Endothelial cell (in vitro differentiated cells): ENCODE measurements at regions not wholly inside any gene's neighbourhood (a gene's known extent, or its start where the extent isn't known, plus 50 kb on each side); places are given as distances from the start of the nearest gene placed in this dataset.

Experiments used
- DNase-seq: peaks from one replicate; pipeline ENCODE4 v3.0.0; 2021; ENCODE audit warnings: low spot score
- H3K27ac Mint-ChIP-seq: one replicate; pipeline ENCODE4 v1.8.0; 2021; ENCODE audit warnings: mixed read lengths, inconsistent platforms; ENCODE audit not compliant: unreplicated experiment
- H3K27me3 Mint-ChIP-seq: one replicate; pipeline ENCODE4 v1.8.0; 2021; ENCODE audit warnings: mild to moderate bottlenecking, moderate library complexity, mixed read lengths, inconsistent platforms; ENCODE audit not compliant: unreplicated experiment
- H3K36me3 Mint-ChIP-seq: one replicate; pipeline ENCODE4 v1.8.0; 2021; ENCODE audit warnings: mild to moderate bottlenecking, low read depth, mixed read lengths, inconsistent platforms; ENCODE audit not compliant: unreplicated experiment
- H3K4me1 Mint-ChIP-seq: one replicate; pipeline ENCODE4 v1.8.0; 2021; ENCODE audit warnings: mild to moderate bottlenecking, mixed read lengths, inconsistent platforms; ENCODE audit not compliant: unreplicated experiment
- H3K4me3 Mint-ChIP-seq: one replicate; pipeline ENCODE4 v1.8.0; 2021; ENCODE audit warnings: mild to moderate bottlenecking, mixed read lengths, inconsistent platforms; ENCODE audit not compliant: unreplicated experiment
- H3K9me3 Mint-ChIP-seq: one replicate; pipeline ENCODE4 v1.8.0; 2021; ENCODE audit warnings: mixed read lengths, inconsistent platforms; ENCODE audit not compliant: unreplicated experiment
- TF ChIP-seq, protein P1 (sequence below): fragments of 200-600 bp; sonication (generic); IDR thresholded peaks from one replicate; pipeline ENCODE4 v1.5.0; 2021; ENCODE audit warnings: antibody characterized with exemption; ENCODE audit not compliant: unreplicated experiment

DNA sequence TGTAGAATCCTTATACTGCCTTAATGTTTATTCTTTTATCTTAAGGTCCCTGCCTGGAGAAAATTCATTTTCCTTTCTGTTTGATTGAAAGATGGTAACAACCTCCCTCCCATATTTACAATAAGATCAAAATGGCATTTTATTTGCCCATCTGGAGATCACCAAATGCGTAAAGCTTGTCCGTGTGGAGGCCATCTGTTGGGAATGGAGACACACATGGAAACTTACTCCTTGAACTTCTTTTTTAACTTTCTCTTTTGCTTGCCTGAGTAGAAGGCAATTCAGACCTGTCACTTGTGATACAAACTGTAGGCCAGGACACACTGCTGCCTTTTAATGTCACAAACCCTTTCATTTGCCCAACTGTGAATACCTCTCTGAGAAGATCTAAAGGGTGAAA, 144.8 kb upstream of the CEP162 start:
- Mint-ChIP-seq H3K9me3 (no peaks in the 10 kb centered on the region), H3K36me3 (no peaks in the 10 kb centered on the region), H3K4me3 (no peak overlapping the region), H3K27ac (no peak overlapping the region), H3K4me1 (no peaks in the 10 kb centered on the region), H3K27me3 (no peaks in the 10 kb centered on the region)
- TF ChIP-seq, protein P1, sequence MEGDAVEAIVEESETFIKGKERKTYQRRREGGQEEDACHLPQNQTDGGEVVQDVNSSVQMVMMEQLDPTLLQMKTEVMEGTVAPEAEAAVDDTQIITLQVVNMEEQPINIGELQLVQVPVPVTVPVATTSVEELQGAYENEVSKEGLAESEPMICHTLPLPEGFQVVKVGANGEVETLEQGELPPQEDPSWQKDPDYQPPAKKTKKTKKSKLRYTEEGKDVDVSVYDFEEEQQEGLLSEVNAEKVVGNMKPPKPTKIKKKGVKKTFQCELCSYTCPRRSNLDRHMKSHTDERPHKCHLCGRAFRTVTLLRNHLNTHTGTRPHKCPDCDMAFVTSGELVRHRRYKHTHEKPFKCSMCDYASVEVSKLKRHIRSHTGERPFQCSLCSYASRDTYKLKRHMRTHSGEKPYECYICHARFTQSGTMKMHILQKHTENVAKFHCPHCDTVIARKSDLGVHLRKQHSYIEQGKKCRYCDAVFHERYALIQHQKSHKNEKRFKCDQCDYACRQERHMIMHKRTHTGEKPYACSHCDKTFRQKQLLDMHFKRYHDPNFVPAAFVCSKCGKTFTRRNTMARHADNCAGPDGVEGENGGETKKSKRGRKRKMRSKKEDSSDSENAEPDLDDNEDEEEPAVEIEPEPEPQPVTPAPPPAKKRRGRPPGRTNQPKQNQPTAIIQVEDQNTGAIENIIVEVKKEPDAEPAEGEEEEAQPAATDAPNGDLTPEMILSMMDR = no peak
- no peak for DNase-seq

DNA sequence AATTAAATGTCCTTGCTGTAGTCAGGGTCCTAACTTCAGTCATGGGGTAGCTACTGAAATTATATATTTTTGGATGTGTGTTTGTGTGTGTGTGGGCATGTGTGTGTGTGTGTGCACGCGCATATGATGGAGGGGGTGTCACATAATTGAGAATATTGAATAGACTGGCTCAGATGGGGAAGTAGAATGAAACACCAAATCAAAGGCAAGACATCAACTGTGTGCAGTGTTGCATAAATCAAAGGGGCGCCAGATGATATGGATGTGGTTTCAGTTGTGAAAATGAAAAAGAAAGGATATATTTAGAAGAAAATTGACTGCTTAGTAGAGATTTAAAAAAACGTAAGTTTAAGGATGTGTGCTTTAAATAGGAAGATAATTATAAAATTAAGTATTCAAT, 144.2 kb upstream of the CEP162 start:
- H3K36me3 Mint-ChIP-seq = no peaks in the 10 kb centered on the region
- no peak overlapping the region for H3K27ac Mint-ChIP-seq
- no peaks in the 10 kb centered on the region for H3K4me1 Mint-ChIP-seq
- TF ChIP-seq, protein P1 = no peak
- H3K4me3 Mint-ChIP-seq = no peak overlapping the region
- no peak for DNase-seq
- H3K9me3 Mint-ChIP-seq = no peaks in the 10 kb centered on the region
- no peaks in the 10 kb centered on the region for H3K27me3 Mint-ChIP-seq

DNA sequence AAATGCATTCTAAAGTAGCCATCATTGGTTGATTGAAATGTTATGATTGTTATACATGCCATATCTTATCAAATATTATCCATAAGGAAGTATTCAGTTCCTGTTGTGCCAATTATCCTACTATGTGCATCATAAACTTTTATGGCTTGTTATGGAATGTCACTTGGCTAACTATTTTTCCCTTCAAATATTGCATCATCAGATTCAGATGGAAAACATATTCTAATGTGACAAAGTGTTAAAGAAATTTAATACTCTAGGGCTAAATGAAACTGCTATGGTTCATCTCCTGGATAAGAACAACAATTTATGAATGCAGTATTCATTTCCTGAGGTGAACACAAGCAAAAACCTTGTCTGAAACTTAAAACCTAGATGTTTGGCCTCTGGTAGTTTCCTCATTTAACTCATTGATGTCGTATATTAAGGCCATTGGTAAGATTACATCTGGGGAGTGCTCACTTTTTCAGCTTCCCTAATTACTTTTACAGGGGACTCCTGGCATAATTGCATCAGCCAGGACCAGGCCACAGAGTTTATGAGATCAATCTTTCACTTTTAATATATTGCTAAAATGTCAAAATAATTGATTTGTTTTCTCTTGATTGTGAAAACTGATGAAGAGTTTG, 134.9 kb upstream of the CEP162 start:
- H3K27me3 Mint-ChIP-seq = no peaks in the 10 kb centered on the region
- no peak overlapping the region for H3K27ac Mint-ChIP-seq
- H3K36me3 Mint-ChIP-seq = no peaks in the 10 kb centered on the region
- H3K9me3 Mint-ChIP-seq = no peaks in the 10 kb centered on the region
- no peak overlapping the region for H3K4me3 Mint-ChIP-seq
- DNase-seq = no peak
- H3K4me1 Mint-ChIP-seq = no peaks in the 10 kb centered on the region
- TF ChIP-seq, protein P1 = no peak

DNA sequence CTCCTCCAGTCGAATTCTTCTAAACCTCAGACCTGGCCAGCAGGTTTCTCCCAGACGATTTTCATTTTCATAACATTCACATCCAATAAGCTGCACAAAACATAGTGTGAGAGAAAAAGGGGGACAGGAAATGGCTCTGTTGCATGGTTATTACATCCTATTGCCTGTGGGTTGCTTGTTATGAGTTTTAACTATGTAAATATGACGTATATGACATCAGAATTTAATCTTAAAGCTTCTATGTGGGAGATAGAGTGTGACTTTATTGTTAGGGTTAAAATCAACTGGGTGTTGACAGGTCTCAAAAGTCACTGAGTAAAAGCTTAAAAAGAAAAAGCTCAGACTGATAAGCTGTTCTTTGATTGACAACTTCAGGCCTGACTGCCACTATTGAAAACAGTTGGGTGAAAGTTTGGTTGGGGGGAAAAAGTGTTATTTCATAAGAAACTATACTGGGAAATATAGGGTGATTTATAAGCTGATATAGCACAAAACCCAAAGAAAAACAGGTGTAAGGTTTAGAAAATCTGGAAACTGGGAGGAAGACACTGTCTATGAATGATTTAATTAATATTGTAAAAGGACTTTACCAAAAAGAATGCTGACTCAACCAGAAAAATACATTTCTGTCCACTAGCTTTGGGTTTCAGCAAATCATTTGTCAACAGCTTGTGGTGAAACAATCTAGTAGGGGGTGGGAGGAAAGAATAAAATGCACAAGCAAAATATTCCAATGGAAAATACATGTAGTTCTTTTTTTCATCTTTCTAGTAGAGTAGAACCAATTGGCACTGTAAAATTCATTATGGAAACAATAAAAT, 134.1 kb upstream of the CEP162 start:
- H3K36me3 Mint-ChIP-seq = no peaks in the 10 kb centered on the region
- DNase-seq = no peak
- H3K4me1 Mint-ChIP-seq = no peaks in the 10 kb centered on the region
- TF ChIP-seq, protein P1 = no peak
- no peak overlapping the region for H3K4me3 Mint-ChIP-seq
- H3K27ac Mint-ChIP-seq = no peak overlapping the region
- no peaks in the 10 kb centered on the region for H3K27me3 Mint-ChIP-seq
- no peaks in the 10 kb centered on the region for H3K9me3 Mint-ChIP-seq

DNA sequence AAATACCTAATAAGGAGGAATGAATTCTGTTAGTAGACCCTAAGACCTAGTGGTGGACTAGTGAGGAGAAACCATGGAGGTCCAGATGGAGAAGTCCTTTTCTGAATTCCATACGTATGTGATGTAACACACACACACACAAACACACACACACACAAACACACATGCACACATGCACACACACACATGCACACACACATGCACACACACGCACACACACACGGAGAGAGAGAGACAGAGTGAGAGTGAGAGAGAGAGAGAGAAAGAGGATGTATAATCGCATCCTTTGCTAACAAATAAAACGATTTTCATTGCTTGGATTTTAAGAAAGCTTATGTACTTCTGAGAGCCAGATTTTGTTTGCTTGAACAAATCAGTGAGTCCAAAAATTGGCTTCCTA, 132.6 kb upstream of the CEP162 start:
- Mint-ChIP-seq H3K4me1 (no peaks in the 10 kb centered on the region), H3K27ac (no peak overlapping the region), H3K36me3 (no peaks in the 10 kb centered on the region), H3K27me3 (no peaks in the 10 kb centered on the region), H3K4me3 (no peak overlapping the region), H3K9me3 (no peaks in the 10 kb centered on the region)
- TF ChIP-seq, protein P1 = no peak
- no peak for DNase-seq
